Mesothelial cell of epicardium (in vitro differentiated cells): ENCODE measurements at regions not wholly inside any gene's neighbourhood (a gene's known extent, or its start where the extent isn't known, plus 50 kb on each side); places are given as distances from the start of the nearest gene placed in this dataset.

ENCODE experiments used
- DNase-seq, 2 experiments: peaks; one replicate each; pipeline ENCODE4 v3.0.0; 2021; ENCODE audit warnings: low spot score in 2 of 2; ENCODE audit not compliant: unreplicated experiment in 2 of 2
- H3K27ac Mint-ChIP-seq: 2 replicates; pipeline ENCODE4 v1.8.0; 2021; ENCODE audit warnings: mixed read lengths
- H3K27me3 Mint-ChIP-seq: 2 replicates; pipeline ENCODE4 v1.8.0; 2021; ENCODE audit warnings: low read depth, mixed read lengths
- H3K36me3 Mint-ChIP-seq: 2 replicates; pipeline ENCODE4 v1.8.0; 2021; ENCODE audit warnings: mixed read lengths
- H3K4me1 Mint-ChIP-seq: 2 replicates; pipeline ENCODE4 v1.8.0; 2021; ENCODE audit warnings: mixed read lengths
- H3K4me3 Mint-ChIP-seq: 2 replicates; pipeline ENCODE4 v1.8.0; 2021; ENCODE audit warnings: mild to moderate bottlenecking, moderate library complexity, mixed read lengths
- H3K9me3 Mint-ChIP-seq: 2 replicates; pipeline ENCODE4 v1.8.0; 2021; ENCODE audit warnings: mixed read lengths
- TF ChIP-seq, protein P1 (sequence below): fragments of 200-600 bp; sonication (generic); IDR thresholded peaks from one replicate; pipeline ENCODE4 v1.5.0; 2021; ENCODE audit warnings: antibody characterized with exemption; ENCODE audit not compliant: unreplicated experiment

DNA sequence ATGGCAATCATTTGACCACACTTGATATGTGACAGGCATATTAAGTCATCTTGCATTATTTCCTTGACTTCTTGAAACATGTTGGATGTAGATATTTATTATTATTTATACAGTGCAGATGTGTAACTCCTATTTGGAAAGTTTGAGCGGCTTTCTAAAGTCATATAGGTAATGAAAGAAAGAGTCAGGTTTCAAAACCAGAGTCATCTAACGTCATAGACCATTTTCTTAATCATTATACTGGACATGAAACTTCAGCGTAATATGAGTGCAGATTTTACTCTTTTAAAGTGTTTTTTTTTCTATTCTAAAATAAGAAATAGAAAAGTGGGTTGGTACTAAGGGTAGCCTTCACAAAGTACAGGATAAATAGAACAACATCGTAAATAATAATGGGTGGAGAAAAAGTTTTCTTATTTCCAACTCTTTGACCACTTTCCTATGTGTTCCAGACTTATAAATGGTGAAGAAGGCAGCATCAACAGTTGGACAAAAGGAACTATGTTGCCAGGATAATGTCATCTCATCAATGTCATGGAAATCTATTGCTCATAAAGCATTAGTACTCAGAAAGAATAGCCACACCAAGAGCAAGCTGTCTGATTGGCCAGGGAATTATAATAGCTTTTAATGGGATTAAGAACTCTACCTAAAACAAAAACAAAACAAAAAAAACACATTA is 108.0 kb upstream of the PCDH18 start:
- peaks cover 6% of the 10 kb centered on the region for H3K4me1 Mint-ChIP-seq
- no peaks in the 10 kb centered on the region for H3K27me3 Mint-ChIP-seq
- H3K4me3 Mint-ChIP-seq = no peak overlapping the region
- DNase-seq = no peak
- TF ChIP-seq, protein P1, sequence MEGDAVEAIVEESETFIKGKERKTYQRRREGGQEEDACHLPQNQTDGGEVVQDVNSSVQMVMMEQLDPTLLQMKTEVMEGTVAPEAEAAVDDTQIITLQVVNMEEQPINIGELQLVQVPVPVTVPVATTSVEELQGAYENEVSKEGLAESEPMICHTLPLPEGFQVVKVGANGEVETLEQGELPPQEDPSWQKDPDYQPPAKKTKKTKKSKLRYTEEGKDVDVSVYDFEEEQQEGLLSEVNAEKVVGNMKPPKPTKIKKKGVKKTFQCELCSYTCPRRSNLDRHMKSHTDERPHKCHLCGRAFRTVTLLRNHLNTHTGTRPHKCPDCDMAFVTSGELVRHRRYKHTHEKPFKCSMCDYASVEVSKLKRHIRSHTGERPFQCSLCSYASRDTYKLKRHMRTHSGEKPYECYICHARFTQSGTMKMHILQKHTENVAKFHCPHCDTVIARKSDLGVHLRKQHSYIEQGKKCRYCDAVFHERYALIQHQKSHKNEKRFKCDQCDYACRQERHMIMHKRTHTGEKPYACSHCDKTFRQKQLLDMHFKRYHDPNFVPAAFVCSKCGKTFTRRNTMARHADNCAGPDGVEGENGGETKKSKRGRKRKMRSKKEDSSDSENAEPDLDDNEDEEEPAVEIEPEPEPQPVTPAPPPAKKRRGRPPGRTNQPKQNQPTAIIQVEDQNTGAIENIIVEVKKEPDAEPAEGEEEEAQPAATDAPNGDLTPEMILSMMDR = no peak
- H3K27ac Mint-ChIP-seq = no peak overlapping the region
- no peaks in the 10 kb centered on the region for H3K9me3 Mint-ChIP-seq
- no peaks in the 10 kb centered on the region for H3K36me3 Mint-ChIP-seq

DNA sequence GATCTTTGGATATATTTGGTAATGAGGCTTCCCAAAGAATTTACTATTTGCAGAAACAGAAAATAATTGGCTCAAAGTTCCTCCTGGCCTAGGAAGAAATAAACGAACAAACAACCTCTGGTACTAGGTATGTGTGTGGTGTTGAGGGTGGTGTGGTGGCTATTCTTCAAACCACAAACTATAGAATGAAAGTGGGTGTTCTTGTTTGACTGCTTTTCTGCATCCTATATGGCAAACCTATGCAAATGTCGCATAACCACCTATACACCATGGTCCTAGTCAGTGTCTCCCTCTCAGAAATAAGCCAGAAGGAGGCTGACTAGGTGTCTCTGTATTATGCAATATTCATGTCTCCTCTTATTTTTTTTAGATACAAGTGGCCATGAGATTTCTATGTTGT is 106.6 kb upstream of the PCDH18 start:
- no peaks in the 10 kb centered on the region for H3K36me3 Mint-ChIP-seq
- H3K27ac Mint-ChIP-seq = no peak overlapping the region
- DNase-seq = no peak
- H3K4me1 Mint-ChIP-seq = peaks cover 6% of the 10 kb centered on the region
- no peaks in the 10 kb centered on the region for H3K9me3 Mint-ChIP-seq
- no peaks in the 10 kb centered on the region for H3K27me3 Mint-ChIP-seq
- H3K4me3 Mint-ChIP-seq = no peak overlapping the region
- TF ChIP-seq, protein P1 = no peak

DNA sequence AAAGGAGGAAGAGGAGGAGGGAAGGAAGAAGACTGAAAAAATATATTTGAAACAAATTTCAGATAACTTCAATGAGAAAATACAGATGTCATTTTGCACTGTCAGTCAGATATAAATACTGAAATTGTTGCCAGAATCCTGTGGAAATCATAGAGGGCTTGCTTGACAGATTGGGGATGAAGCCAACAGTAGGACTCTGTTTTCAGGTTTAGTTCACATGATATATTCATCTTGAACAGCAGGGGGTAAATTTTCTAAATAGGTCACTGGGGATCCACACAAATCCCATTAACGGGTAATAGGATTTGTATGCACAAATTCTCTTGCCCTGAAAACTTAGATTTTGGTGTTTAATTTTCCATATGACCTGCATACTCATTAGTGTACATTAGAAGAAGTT is 103.3 kb upstream of the PCDH18 start:
- H3K4me1 Mint-ChIP-seq = peaks cover 6% of the 10 kb centered on the region
- peaks cover 4% of the 10 kb centered on the region for H3K36me3 Mint-ChIP-seq
- H3K9me3 Mint-ChIP-seq = peaks cover 11% of the 10 kb centered on the region
- no peak for DNase-seq
- no peaks in the 10 kb centered on the region for H3K27me3 Mint-ChIP-seq
- H3K4me3 Mint-ChIP-seq = no peak overlapping the region
- TF ChIP-seq, protein P1 = no peak
- H3K27ac Mint-ChIP-seq = no peak overlapping the region

DNA sequence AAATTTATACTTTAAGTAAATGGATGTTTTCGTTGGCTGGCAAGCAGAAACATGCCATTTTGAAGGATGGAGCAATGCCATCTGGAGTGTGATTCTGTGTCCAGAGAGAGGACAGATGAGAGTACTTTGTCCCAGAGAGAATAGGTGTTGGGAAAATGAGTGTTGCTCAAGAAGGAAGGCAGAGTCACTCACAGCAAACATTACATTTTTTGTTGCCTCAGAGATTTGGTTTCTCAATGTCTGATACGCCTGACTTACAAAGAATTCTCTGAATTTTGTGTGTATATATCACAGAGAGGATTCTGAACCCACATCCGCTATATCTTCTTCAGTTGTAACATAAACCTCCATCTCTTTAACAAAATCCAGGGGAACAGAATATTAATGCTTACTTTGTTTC is 102.8 kb upstream of the PCDH18 start:
- H3K36me3 Mint-ChIP-seq = peaks cover 4% of the 10 kb centered on the region
- H3K4me1 Mint-ChIP-seq = peaks cover 6% of the 10 kb centered on the region
- H3K9me3 Mint-ChIP-seq = peaks cover 11% of the 10 kb centered on the region
- DNase-seq = no peak
- TF ChIP-seq, protein P1 = no peak
- H3K27me3 Mint-ChIP-seq = no peaks in the 10 kb centered on the region
- H3K27ac Mint-ChIP-seq = peak overlapping the region; percentile 37
- no peak overlapping the region for H3K4me3 Mint-ChIP-seq

DNA sequence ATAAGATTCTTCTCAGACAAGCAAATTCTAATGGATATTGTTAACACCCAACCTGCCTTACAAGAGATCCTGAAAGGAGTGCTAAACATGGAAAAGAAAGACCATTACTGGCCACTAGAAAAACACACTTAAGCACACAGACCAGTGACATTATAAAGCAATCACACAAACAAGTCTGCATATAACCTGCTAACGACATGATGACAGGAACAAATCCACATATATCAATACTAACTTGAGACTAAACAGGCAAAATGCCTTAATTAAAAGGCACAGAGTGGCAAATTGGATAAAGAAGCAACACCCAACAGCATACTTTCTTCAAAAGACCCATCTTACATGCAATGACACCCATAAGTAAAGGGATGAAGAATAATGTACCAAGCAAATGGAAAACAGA is 100.5 kb upstream of the PCDH18 start:
- no peak for DNase-seq
- no peak overlapping the region for H3K27ac Mint-ChIP-seq
- H3K4me1 Mint-ChIP-seq = peaks cover 5% of the 10 kb centered on the region
- TF ChIP-seq, protein P1 = no peak
- no peak overlapping the region for H3K4me3 Mint-ChIP-seq
- H3K27me3 Mint-ChIP-seq = no peaks in the 10 kb centered on the region
- peaks cover 11% of the 10 kb centered on the region for H3K9me3 Mint-ChIP-seq
- H3K36me3 Mint-ChIP-seq = peaks cover 4% of the 10 kb centered on the region

DNA sequence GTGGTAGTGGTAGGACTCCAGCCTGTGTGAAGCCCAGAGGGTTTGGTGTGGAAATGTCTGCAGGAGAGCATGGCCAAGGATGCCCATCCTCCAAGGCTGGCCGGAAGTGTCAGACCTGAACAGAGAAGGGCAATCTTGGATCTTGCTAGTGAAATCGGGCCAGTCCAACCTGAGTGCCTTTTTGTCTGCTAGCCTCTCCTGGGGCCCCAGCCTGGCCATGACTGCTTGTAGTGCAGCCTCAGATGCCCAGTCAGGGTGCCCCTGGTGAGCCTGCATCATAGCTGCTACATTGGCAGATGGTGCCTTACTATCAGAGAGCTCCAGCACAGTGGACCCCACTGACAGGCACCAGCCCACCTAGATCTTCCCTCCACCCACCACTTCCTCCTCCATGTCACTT is 99.3 kb upstream of the PCDH18 start:
- Mint-ChIP-seq H3K4me1 (peaks cover 5% of the 10 kb centered on the region), H3K9me3 (peaks cover 11% of the 10 kb centered on the region), H3K36me3 (peaks cover 4% of the 10 kb centered on the region), H3K4me3 (no peak overlapping the region), H3K27ac (no peak overlapping the region), H3K27me3 (no peaks in the 10 kb centered on the region)
- TF ChIP-seq, protein P1 = no peak
- no peak for DNase-seq
